Spleen (tissue), 11 donors: ENCODE measurements at regions not wholly inside any gene's neighbourhood (a gene's known extent, or its start where the extent isn't known, plus 50 kb on each side); places are given as distances from the start of the nearest gene placed in this dataset.

Source experiments
- DNase-seq: peaks from one replicate; pipeline ENCODE4 v3.0.0-alpha.2; 2020
- H3K27ac ChIP-seq, 8 donors: fragments of 200-600 bp; sonication (generic) in 7 of 8; 1 replicate in 4 of 8; 2 replicates in 4 of 8; pipeline versions ENCODE4 v1.5.0 to v1.8.0; 2016 to 2021; ENCODE audit warnings: inconsistent platforms in 4 of 8, mild to moderate bottlenecking in 4 of 8, moderate library complexity in 1 of 8
- H3K27me3 ChIP-seq, 7 donors: fragments of 200-600 bp; sonication (generic) in 6 of 7; replicated peaks in 1 of 7; 1 replicate in 4 of 7; 2 replicates in 3 of 7; pipeline versions ENCODE4 v1.5.0 to v1.8.0; 2016 to 2021; ENCODE audit warnings: inconsistent platforms in 3 of 7, mild to moderate bottlenecking in 1 of 7
- H3K36me3 ChIP-seq, 6 donors: fragments of 200-600 bp; sonication (generic) in 5 of 6; 1 replicate in 4 of 6; 2 replicates in 2 of 6; pipeline versions ENCODE4 v1.5.0 to v1.8.0; 2016 to 2021; ENCODE audit warnings: inconsistent platforms in 2 of 6
- H3K4me1 ChIP-seq, 6 donors: fragments of 200-600 bp; sonication (generic) in 5 of 6; 1 replicate in 3 of 6; 2 replicates in 3 of 6; pipeline versions ENCODE4 v1.5.0 to v1.8.0; 2016 to 2021; ENCODE audit warnings: inconsistent platforms in 3 of 6
- H3K4me3 ChIP-seq, 8 donors: fragments of 200-600 bp; sonication (generic) in 7 of 8; 1 replicate in 4 of 8; 2 replicates in 4 of 8; pipeline versions ENCODE4 v1.5.0 to v1.8.0; 2016 to 2021; ENCODE audit warnings: inconsistent platforms in 4 of 8, mild to moderate bottlenecking in 4 of 8, moderate library complexity in 2 of 8
- H3K9me3 ChIP-seq, 8 donors: fragments of 200-600 bp; sonication (generic) in 7 of 8; 1 replicate in 4 of 8; 2 replicates in 4 of 8; pipeline versions ENCODE4 v1.5.0 to v1.8.0; 2016 to 2021; ENCODE audit warnings: inconsistent platforms in 4 of 8
- CTCF ChIP-seq, 11 experiments: fragments of 200-600 bp in 7 of 11; fragments of 450-650 bp in 4 of 11; sonication (generic) in 4 of 11; IDR thresholded peaks in 8 of 11; conservative IDR thresholded peaks in 3 of 11; 1 replicate in 7 of 11; 2 replicates in 4 of 11; pipeline versions ENCODE4 v1.4.0 to v1.8.0; 2016 to 2021; ENCODE audit warnings: antibody characterized with exemption in 11 of 11, inconsistent platforms in 4 of 11, mild to moderate bottlenecking in 1 of 11
- POLR2A ChIP-seq, 3 donors: fragments of 450-650 bp; IDR thresholded peaks; one replicate each; pipeline ENCODE4 v1.5.1; 2017; ENCODE audit warnings: antibody characterized with exemption in 3 of 3, mild to moderate bottlenecking in 1 of 3
- POLR2AphosphoS5 ChIP-seq, 3 donors: sonication (generic); formaldehyde crosslinking; IDR thresholded peaks; one replicate each; pipeline ENCODE4 v1.5.1; 2017; ENCODE audit warnings: antibody characterized with exemption in 3 of 3
- WGBS, 5 donors: extraction: QIAGEN DNeasy Blood & Tissue Kit in 3 of 5; methylation state at CpG; one replicate each; pipeline versions ENCODE4 v1.1.5 to v1.1.7; 2013 to 2018; 5-methylcytosine and 5-hydroxymethylcytosine counted together
- intact Hi-C: fragments of 100-400 bp; cut with DNase I; formaldehyde crosslinking; loops from one replicate; pipeline ENCODE4 v1.15.0; 2023; ENCODE audit warnings: low total_unique reads
- donor health status: healthy with polysubstance abuse.
- donor health status: DM: no; HTN: no; CAD: no; lungs with moderate emphysema.
- donor health status: DM: no; HTN: no; CAD: no.
- donor health status: Bipolar disorder and iron deficiency.
- donor health status: healthy.
- donor health status: DM: no; HTN: no; CAD: no.
- donor health status: DM: yes; HTN: yes; CAD: no.

GRCh38 chr12:19937161-19937560 lies 431.2 kb upstream of the PDE3A start:
- Histone ChIP-seq H3K27me3 (no peaks in the 10 kb centered on the region), H3K4me1 (no peaks in the 10 kb centered on the region), H3K27ac (no peak overlapping the region), H3K36me3 (no peaks in the 10 kb centered on the region), H3K4me3 (no peak overlapping the region), H3K9me3 (no peaks in the 10 kb centered on the region)
- intact Hi-C loops = no loop called here
- 69 to 84% (median 76%) methylated on average over 6 of the region's 6 CpGs for WGBS, 5 donors
- no peak for DNase-seq
- TF ChIP-seq POLR2AphosphoS5 (IDR thresholded peaks at IDR 0.05) = no peak
- no peak for TF ChIP-seq CTCF (IDR thresholded peaks at IDR 0.05 in 8 of 11, conservative IDR thresholded peaks at IDR 0.05 in 3 of 11)
- TF ChIP-seq POLR2A (IDR thresholded peaks at IDR 0.05) = no peak

DNA sequence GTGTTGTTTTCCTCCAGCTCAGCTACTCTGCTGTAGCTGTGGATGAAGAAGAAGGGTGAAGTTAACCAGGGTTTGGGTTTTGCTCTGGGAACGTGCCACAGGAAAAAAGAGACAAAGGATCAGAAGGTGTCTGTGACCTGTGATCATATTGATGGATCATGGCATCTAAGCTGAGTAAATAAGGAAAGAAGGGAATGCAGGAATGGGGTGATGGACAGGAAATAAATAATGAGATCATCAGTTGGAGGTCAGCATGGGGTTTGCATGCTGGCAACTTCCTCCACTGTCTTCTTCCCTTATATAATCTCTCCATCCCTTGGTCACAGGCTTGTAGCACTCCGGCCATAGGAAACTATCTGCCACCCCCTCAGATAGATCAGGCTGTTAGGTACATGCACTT lies 430.3 kb upstream of the PDE3A start:
- no peak for DNase-seq
- no peaks in the 10 kb centered on the region for H3K9me3 ChIP-seq
- no peaks in the 10 kb centered on the region for H3K27me3 ChIP-seq
- 74 to 79% (median 78%) methylated on average over 2 of the region's 2 CpGs for WGBS, 5 donors
- no peaks in the 10 kb centered on the region for H3K4me1 ChIP-seq
- H3K27ac ChIP-seq = no peak overlapping the region
- no peak overlapping the region for H3K4me3 ChIP-seq
- intact Hi-C loops = no loop called here
- no peaks in the 10 kb centered on the region for H3K36me3 ChIP-seq
- TF ChIP-seq CTCF (IDR thresholded peaks at IDR 0.05 in 8 of 11, conservative IDR thresholded peaks at IDR 0.05 in 3 of 11) = no peak
- TF ChIP-seq POLR2A (IDR thresholded peaks at IDR 0.05) = no peak
- no peak for TF ChIP-seq POLR2AphosphoS5 (IDR thresholded peaks at IDR 0.05)

DNA sequence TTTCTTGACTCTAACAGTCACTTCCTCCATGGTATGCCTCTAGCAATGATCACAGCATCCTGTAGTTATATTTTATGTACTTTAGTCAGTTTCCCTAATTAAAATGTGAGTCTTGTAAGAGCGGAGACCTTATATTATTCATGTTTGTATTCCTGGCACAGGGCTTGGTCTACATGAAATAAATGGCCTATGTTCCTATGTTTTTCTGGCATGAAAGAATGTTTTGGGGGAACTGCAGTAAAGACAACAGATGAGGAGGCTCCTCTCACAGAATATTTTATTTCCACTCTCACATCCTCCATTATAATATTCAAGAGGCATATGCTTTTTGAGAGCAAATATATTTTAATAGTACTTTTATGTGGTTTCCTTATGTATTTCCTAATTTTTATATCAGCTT lies 429.8 kb upstream of the PDE3A start:
- Histone ChIP-seq H3K4me3 (no peak overlapping the region), H3K27me3 (no peaks in the 10 kb centered on the region), H3K36me3 (no peaks in the 10 kb centered on the region), H3K4me1 (no peaks in the 10 kb centered on the region), H3K9me3 (no peaks in the 10 kb centered on the region), H3K27ac (no peak overlapping the region)
- intact Hi-C loops = no loop called here
- TF ChIP-seq CTCF (IDR thresholded peaks at IDR 0.05 in 8 of 11, conservative IDR thresholded peaks at IDR 0.05 in 3 of 11) = no peak
- TF ChIP-seq POLR2AphosphoS5 (IDR thresholded peaks at IDR 0.05) = no peak
- no peak for TF ChIP-seq POLR2A (IDR thresholded peaks at IDR 0.05)
- no peak for DNase-seq
- 90 to 98% (median 96%) methylated on average over 1 of the region's 1 CpG for WGBS, 5 donors

DNA sequence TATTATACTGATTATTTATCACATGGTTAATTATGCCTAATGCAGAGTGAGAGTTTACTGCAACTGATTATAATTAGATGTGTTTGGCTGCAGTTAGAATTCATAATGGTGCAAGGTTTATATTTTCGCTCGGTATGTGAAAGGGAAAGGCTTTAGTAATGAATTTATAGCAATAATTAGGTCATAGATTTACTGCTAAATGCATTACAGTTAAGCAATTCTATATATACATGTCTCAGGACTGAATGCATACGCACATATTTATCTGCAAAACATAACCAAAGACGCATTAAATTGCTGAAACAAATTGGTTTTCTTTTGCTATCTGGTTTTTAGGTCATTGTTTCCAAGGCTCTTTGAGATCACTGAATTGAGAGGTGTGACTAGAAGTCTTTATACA lies 428.1 kb upstream of the PDE3A start:
- intact Hi-C loops = no loop called here
- no peak for TF ChIP-seq POLR2AphosphoS5 (IDR thresholded peaks at IDR 0.05)
- no peak for TF ChIP-seq POLR2A (IDR thresholded peaks at IDR 0.05)
- TF ChIP-seq CTCF (IDR thresholded peaks at IDR 0.05 in 8 of 11, conservative IDR thresholded peaks at IDR 0.05 in 3 of 11) = no peak

More for the DNA sequence above, 428.1 kb upstream of the PDE3A start:
- no peaks in the 10 kb centered on the region for H3K4me1 ChIP-seq
- no peak for DNase-seq
- H3K9me3 ChIP-seq = no peaks in the 10 kb centered on the region
- H3K27me3 ChIP-seq = no peaks in the 10 kb centered on the region
- H3K27ac ChIP-seq = no peak overlapping the region
- no peaks in the 10 kb centered on the region for H3K36me3 ChIP-seq
- 87 to 92% (median 90%) methylated on average over 4 of the region's 4 CpGs for WGBS, 5 donors
- no peak overlapping the region for H3K4me3 ChIP-seq
